G401 (cell line): ENCODE measurements at regions not wholly inside any gene's neighbourhood (a gene's known extent, or its start where the extent isn't known, plus 50 kb on each side); places are given as distances from the start of the nearest gene placed in this dataset.

Experiments
- DNase-seq: peaks from one replicate; pipeline ENCODE4 v3.0.0-alpha.2; 2015; ENCODE audit warnings: low spot score
- in situ Hi-C: cut with HindIII; loops from 2 replicates; pipeline ENCODE4 v1.10.0; 2016; ENCODE audit warnings: low sequenced_read_pairs, mixed read lengths

DNA sequence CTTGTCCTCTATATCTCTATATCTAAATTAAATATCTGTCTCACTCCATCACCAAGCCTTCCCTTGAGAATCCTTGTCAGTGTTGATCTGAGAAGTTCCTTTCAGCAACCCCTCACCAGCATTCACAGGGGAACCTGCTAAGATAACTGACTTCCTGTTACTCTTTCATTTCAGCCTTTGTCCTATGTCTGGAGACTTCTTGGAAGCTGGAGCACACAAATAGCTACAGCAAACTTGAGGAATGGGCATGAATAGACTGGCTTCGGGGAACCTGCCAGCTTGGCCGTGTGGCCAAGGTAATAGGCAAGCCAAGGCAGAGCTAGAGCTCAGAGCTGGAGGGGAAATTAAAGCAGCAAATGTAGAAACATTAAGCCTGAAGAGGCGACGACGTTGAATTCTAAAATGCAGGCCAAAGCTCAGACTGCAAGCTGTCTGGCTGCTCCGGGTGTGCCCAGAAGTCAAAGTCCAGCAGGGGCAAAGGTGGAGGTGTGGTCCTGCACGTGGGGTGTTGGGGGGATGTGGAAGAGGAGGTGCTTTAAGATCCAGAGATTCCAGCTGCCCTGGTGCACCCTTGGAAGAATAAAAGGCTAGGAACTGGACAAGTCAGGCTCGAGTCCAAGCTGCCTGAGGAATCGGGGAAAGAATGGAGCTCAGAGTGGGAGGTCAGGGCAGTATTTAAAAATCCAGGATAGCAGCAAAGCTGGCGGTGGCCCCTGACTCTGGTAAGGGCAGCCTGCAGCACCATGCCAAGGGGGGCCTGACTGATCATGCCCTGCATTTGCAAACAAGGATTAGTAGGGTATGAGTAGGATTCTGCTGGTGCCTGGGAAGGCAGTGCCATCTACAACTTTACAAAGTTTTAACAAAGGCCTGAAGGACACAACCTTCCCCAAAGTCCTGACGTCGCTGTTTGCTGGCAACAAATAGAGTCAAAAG, 185.0 kb upstream of the SGK1 start:
- DNase-seq: no peak
- in situ Hi-C loops: no loop called here

GRCh38 chr6:134495890-134496248, 178.0 kb upstream of the SGK1 start:
- in situ Hi-C loops: no loop called here

GRCh38 chr6:134495203-134495889, 177.4 kb upstream of the SGK1 start:
- no peak for DNase-seq
- in situ Hi-C loops: no loop called here

More at GRCh38 chr6:134495890-134496248, 178.0 kb upstream of the SGK1 start:
- no peak for DNase-seq

GRCh38 chr6:134493789-134494188, 175.9 kb upstream of the SGK1 start:
- in situ Hi-C loops: no loop called here
- no peak for DNase-seq

DNA sequence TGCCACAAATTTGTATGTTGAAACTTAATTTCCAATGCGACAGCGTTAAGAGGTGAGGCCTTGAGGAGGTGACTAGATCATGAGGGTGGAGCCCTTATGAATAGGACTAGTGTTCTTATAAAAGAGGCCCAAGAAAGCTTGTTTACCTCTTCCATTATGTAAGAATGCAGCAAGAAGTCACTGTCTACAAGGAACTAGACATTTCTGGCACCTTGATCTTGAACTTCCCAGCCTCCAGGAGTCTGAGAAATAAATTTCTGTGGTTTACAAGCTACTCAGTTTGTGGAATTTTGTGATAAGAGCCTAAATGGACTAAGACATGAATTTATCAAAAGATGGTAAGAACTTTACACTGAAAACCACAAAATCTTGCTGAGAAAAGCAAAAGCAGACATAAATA, 173.6 kb upstream of the SGK1 start:
- no peak for DNase-seq
- in situ Hi-C loops: no loop called here

DNA sequence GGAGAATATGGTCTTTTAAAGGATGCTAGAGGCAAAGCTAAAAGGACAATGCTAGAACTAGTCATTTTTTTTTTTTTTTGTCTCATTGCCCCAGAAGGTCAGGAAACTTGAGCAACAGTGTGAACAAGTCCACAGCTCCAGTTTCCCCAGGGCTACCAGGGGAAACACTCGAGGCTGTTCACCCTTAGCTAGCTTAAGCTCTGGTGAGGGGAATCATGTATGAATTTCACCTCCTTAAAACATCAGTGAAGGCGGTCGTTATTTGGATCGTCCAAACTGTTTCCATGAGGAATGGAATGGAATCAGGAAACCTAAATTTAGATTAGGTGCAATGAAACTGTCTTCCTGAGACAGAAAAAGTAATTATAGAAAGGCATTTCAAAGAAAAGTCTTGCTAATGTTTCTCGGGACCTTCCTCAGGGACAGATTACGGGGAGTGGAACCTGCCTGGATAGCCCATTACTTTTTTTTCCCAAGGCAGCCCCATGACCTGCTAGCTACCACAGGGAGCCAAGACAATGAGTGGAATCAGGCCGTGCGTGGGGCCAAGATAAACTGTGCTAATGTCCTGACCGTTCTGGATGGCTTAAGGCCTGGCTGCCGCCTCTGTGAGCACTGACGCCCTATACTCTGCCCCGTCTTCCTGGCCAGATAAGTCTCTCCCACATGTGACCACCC, 164.8 kb upstream of the SGK1 start:
- in situ Hi-C loops: no loop called here
- DNase-seq: no peak

DNA sequence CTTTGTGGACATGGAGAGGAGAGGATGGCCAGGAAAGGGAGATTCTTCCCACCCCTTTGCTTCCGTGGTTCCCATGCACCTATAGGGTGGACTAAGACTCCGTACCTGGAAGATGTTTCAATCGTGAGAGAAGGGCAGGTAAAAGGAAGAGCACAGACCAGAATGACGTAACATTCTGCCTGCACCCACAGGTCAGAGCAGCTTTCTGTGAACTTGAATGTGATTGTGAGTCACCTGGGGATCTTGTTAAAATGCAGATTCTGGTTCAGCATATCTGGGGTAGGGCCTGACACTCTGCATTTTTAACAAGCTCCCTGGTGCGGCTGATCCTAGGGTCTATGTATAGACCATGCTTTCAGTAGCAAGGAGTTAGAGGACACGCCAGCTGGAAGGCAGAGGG, 164.1 kb upstream of the SGK1 start:
- in situ Hi-C loops: no loop called here
- DNase-seq: no peak

GRCh38 chr6:134480593-134480992, 162.7 kb upstream of the SGK1 start:
- in situ Hi-C loops: no loop called here
- DNase-seq: no peak

DNA sequence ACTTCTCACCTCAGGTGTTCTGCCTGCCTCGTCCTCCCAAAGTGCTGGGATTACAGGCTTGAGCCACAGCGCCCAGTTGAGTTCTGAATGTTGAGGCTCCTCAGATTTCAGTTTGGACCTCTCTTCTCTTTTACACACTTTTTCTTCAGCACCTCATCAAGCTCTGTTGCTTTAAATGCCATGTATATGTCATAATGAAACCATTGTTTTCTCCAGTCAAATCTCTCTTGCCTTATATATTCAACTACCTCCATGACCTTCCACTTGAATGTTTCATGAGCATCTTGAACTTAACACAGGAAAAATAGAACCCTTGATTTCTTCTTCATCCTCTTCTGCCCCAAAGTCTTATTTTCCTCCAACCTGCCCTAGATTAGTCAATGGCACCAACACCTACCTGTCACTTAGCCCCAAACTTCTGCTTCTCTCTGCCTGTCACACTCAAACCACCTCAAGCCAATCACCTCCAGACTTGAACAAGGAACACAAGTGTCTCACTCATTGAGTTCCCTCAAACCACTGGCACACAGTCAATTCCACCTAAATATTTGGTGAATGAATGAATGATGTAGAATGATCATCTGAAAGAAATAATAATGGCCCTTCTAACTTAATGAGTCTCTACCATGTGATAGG, 161.0 kb upstream of the SGK1 start:
- in situ Hi-C loops: no loop called here

DNA sequence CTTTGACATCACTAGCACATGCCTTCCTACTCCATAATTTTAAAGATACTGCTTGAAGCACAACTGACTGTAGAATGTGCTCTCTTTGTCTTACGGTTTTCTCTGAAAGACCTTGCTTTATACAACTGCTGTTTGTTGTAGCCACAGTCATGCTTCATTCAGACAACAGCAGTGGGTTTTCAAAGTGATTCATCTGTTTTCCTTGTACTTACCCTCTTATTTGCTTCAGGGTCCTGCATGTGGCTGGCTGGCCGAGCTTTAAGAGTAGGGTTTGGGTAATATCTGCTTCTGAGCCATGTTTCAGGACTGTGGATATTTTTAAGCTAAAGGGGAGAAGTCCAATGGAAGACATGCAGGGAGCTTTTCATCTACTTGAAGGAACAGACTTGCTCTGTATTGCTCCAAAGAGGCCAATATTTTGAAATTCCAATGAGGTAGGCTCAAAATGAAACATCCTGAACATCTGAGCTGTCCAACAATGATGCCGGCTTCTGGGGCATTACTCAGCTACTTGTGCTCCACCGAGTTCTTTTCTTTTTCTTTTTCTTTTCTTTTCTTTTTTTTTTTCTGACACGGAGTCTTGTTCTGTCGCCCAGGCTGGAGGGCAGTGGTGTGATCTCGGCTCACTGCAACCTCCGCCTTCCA, 160.2 kb upstream of the SGK1 start:
- DNase-seq: no peak
- in situ Hi-C loops: no loop called here

More for the DNA sequence above, 161.0 kb upstream of the SGK1 start:
- no peak for DNase-seq

GRCh38 chr6:134474955-134475354, 157.0 kb upstream of the SGK1 start:
- in situ Hi-C loops: no loop called here
- DNase-seq: no peak

DNA sequence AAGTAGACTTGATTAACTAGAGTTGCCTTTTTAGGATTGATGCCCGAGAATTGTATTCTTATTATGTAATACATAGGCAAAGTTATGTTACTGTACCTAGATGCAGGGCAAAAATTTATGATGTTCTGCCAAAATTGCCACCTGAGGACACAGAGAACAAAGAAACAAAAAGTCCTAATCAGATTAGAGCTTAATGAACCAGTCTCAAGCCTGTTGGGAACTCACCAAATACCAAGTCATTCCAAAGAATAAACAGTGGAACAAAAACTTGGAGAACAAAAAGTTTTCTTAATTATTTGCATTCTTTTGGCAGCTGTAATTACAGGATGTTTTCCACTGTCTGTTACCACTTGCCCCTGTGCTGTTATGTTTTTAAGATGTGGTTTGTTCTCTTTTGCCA, 154.7 kb upstream of the SGK1 start:
- no peak for DNase-seq

GRCh38 chr6:134472046-134472445, 154.1 kb upstream of the SGK1 start:
- no peak for DNase-seq
- in situ Hi-C loops: no loop called here

More for the DNA sequence above, 154.7 kb upstream of the SGK1 start:
- in situ Hi-C loops: no loop called here

DNA sequence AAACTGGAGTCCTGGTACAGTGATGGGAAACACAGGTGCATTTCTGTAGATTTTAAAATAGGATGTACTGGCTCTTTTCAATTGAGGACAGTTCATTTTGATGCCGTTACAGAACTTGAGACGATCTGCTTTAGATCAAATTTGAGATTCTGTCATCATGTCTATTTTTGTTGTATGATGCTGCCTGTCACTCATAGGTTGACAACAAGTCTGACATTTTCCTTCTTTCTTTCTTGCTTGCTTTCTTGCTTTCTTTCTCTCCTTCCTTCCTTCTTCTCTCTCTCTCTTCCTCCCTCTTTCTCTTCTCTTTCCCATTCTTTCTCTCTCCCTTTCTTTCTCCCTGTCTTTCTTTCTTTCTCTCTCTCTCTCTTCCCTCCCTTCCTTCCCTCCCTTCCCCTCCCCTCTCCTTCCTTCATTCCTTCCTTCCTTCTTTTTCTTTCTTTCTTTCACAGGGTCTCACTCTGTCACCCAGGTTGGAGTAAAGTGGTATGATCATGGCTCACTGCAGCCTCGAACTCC, 152.6 kb upstream of the SGK1 start:
- in situ Hi-C loops: no loop called here
- DNase-seq: no peak

- no peak for DNase-seq
- in situ Hi-C loops: no loop called here
These were observed 152.0 kb upstream of the SGK1 start for GRCh38 chr6:134469702-134470456.

DNA sequence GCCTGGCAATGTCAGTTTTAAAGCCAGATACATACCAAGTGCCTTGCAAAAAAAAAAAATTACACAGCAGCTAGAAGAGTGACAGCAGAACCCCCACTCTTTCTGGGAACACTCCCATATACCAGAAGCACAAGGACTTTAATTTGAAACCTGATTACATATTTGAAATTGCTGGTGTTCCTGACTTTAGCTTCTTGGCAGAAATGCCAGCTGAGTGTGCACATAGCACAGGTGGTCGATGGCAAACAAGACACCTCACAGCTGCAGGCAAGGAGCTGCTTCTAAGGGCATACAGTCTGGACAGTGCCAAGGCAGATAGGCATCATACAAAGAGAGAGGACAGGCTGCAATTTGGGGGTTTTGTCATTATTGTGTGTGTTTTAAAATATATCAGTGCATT, 150.7 kb upstream of the SGK1 start:
- in situ Hi-C loops: no loop called here
- DNase-seq: no peak

- in situ Hi-C loops: no loop called here
These were observed 149.7 kb upstream of the SGK1 start for GRCh38 chr6:134467620-134468019.

GRCh38 chr6:134466771-134467525, 149.0 kb upstream of the SGK1 start:
- in situ Hi-C loops: no loop called here
- no peak for DNase-seq

More at GRCh38 chr6:134467620-134468019, 149.7 kb upstream of the SGK1 start:
- DNase-seq: no peak
